AG04449 (cell line): ENCODE measurements at regions not wholly inside any gene's neighbourhood (a gene's known extent, or its start where the extent isn't known, plus 50 kb on each side); places are given as distances from the start of the nearest gene placed in this dataset.

ENCODE experiments used
- CTCF ChIA-PET: fragments of 350-600 bp; formaldehyde crosslinking; extraction: SDS; loops from one replicate; lab custom pipeline; 2021; ENCODE audit warnings: antibody characterized with exemption; lab: Yijun Ruan, JAX
- POLR2A ChIA-PET: fragments of 400-600, 350-600 bp; formaldehyde crosslinking; extraction: SDS; loops from one replicate; lab custom pipeline; 2020; ENCODE audit warnings: antibody characterized with exemption, inconsistent platforms; lab: Yijun Ruan, JAX
- DNase-seq: peaks from one replicate; pipeline ENCODE4 v3.0.0-alpha.2; 2010; ENCODE audit warnings: low read depth, low spot score
- H3K4me3 ChIP-seq: 2 replicates; pipeline ENCODE4 v1.5.1; 2011; ENCODE audit warnings: low read depth, mild to moderate bottlenecking, control low read depth, low read length
- CTCF ChIP-seq: IDR thresholded peaks from one replicate; pipeline ENCODE4 v1.5.1; 2011; ENCODE audit warnings: mild to moderate bottlenecking, moderate library complexity, low read length, control low read depth, inconsistent platforms; ENCODE audit not compliant: insufficient read depth; ENCODE audit errors: missing control alignments

DNA sequence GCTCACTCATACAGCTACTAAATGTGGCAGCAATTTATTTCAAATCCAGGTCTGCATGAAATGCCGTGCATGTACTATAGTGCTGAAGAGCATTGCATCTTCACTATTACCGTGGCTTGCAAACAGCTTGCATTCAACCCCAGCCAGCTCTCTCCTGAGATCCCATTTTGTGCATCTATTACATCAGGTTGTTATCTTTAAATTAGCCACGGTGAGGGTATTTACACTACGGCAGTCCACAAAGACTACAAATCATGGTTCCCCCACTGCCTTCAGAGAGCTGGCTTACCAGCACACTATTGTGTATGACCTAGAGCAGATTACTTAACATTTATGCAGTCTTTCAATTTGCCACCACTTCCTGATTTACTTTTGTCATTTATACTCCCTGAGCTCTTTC, 621.3 kb upstream of the LRATD1 start:
- POLR2A ChIA-PET = no interaction called here

GRCh38 chr2:14015113-14015630, 617.3 kb upstream of the LRATD1 start:
- no peak for DNase-seq
- no peak for TF ChIP-seq CTCF
- ChIA-PET CTCF (no interaction called here), POLR2A (no interaction called here)
- H3K4me3 ChIP-seq = no peak overlapping the region

More for the DNA sequence above, 621.3 kb upstream of the LRATD1 start:
- no peak for TF ChIP-seq CTCF
- DNase-seq = no peak
- H3K4me3 ChIP-seq = no peak overlapping the region
- CTCF ChIA-PET = no interaction called here

- TF ChIP-seq CTCF = no peak
- CTCF ChIA-PET = no interaction called here
- H3K4me3 ChIP-seq = no peak overlapping the region
- no peak for DNase-seq
- POLR2A ChIA-PET = no interaction called here
Measured at GRCh38 chr2:14016289-14016955, 616.1 kb upstream of the LRATD1 start.

DNA sequence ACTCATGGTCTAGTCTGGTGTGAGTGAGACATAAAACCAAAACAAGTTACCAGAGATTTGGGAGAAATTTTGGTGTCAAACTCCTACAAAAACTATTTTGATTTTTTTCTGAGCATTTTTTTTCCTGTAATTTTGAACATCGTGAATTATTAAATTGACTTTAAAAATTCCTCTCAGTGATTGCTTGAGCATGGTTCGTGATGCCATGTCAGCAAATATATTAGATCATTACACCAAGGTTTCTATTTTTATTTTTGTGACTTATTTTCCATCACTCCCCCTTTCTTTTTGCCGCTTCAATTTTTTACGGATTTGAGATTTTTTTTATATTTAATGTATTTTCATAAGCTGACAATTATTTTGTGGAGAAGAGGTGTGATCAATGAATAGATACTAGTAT, 613.9 kb upstream of the LRATD1 start:
- CTCF ChIA-PET = no interaction called here
- no peak for TF ChIP-seq CTCF
- no peak overlapping the region for H3K4me3 ChIP-seq

DNA sequence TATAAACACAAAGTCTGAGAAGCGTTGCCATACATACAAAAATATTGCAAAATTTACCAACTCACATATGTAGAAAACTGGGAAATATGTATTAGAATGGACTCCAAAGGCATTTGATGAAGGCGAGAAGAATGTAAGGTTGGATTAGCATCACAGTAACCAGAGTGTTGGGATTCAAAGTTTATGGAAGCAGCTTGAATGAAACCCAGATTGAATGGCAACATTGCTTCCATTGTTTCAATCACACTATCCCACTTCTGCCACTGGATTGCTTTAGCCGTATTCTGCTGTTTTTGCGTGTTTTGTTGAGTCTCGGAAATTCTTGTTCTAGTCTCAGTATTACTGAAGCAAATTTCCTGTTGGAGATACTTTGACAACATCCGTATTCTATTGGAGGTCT, 609.0 kb upstream of the LRATD1 start:
- no peak overlapping the region for H3K4me3 ChIP-seq
- DNase-seq = no peak
- ChIA-PET POLR2A (no interaction called here), CTCF (no interaction called here)
- TF ChIP-seq CTCF = no peak

More for the DNA sequence above, 613.9 kb upstream of the LRATD1 start:
- DNase-seq = no peak
- POLR2A ChIA-PET = no interaction called here

DNA sequence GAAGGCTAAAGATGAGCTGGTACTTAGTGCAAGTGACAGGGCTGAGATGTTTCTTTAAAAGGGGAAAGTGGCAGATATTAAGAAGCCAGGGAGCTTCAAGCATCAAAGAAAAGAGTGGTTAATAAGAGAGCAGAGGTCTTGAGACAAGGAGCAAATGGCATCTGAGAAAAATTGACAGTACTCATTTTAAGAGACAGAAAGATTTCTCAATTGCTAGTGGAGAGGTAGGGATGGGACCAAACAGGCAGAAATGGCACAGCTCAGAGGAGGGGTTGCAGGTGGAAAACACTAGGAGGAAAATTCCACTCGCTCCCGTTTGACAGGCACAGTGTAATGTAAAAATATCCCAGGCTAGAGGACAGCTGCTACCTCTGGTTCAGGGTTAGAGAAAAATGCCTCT, 593.4 kb upstream of the LRATD1 start:
- H3K4me3 ChIP-seq = no peak overlapping the region
- TF ChIP-seq CTCF = no peak
- ChIA-PET CTCF (no interaction called here), POLR2A (no interaction called here)
- DNase-seq = no peak
